Ishikawa (cell line): ENCODE measurements at regions not wholly inside any gene's neighbourhood (a gene's known extent, or its start where the extent isn't known, plus 50 kb on each side); places are given as distances from the start of the nearest gene placed in this dataset.
A peak's percentile ranks its signal among the peaks of the same experiment; 100 is the strongest.

ENCODE experiments used
- CEBPB ChIP-seq: IDR thresholded peaks from 2 replicates; pipeline ENCODE4 v1.6.1; 2012
- EGR1 ChIP-seq: IDR thresholded peaks from 2 replicates; pipeline ENCODE4 v1.6.1; 2012
- EP300 ChIP-seq: IDR thresholded peaks from 2 replicates; pipeline ENCODE4 v1.6.1; 2012; ENCODE audit warnings: borderline replicate concordance
- FOXM1 ChIP-seq: IDR thresholded peaks from 2 replicates; pipeline ENCODE4 v1.6.1; 2012; ENCODE audit warnings: low read depth, borderline replicate concordance
- NFIC ChIP-seq: IDR thresholded peaks from 2 replicates; pipeline ENCODE4 v1.6.1; 2012
- RAD21 ChIP-seq: IDR thresholded peaks from 2 replicates; pipeline ENCODE4 v1.6.1; 2012; ENCODE audit warnings: low read depth
- TAF1 ChIP-seq: IDR thresholded peaks from 2 replicates; pipeline ENCODE4 v1.6.1; 2012; ENCODE audit warnings: low read depth, mild to moderate bottlenecking
- TCF12 ChIP-seq: IDR thresholded peaks from 2 replicates; pipeline ENCODE4 v1.6.1; 2012; ENCODE audit warnings: low read depth
- TEAD4 ChIP-seq: IDR thresholded peaks from 2 replicates; pipeline ENCODE4 v1.6.1; 2012
- YY1 ChIP-seq: IDR thresholded peaks from 2 replicates; pipeline ENCODE4 v1.6.1; 2012; ENCODE audit warnings: low read depth
- ZBTB7A ChIP-seq: IDR thresholded peaks from 2 replicates; pipeline ENCODE4 v1.6.1; 2012; ENCODE audit warnings: low read depth
- TF ChIP-seq, protein P1 (sequence below): IDR thresholded peaks from 2 replicates; pipeline ENCODE4 v1.6.1; 2012
- TF ChIP-seq, protein P2 (sequence below): IDR thresholded peaks from 2 replicates; pipeline ENCODE4 v1.6.1; 2012; ENCODE audit warnings: low read depth, mild to moderate bottlenecking
- TF ChIP-seq, protein P3 (sequence below): IDR thresholded peaks from 2 replicates; pipeline ENCODE4 v1.6.1; 2012

DNA sequence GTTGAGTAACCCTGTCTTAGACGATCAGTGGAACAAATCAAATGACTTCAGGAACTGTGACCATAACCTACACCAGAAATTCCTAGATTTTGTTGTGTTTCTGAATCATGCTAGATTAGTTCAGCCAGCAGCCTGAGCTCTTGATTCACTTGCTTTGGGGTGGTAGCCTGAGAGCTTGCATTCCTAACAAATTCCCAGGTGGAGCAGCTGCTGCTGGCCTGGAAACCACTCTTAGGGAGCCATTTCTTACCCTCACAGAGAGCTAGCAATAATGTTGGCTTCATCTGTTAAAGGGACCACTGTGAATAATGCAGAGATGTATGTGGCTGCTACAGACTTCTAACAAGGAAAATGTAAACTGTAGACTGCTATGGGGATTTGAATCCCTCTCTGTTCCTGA lies 388.1 kb upstream of the PRR20A start:
- TF ChIP-seq, protein P1, sequence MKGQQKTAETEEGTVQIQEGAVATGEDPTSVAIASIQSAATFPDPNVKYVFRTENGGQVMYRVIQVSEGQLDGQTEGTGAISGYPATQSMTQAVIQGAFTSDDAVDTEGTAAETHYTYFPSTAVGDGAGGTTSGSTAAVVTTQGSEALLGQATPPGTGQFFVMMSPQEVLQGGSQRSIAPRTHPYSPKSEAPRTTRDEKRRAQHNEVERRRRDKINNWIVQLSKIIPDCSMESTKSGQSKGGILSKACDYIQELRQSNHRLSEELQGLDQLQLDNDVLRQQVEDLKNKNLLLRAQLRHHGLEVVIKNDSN: no peak
- TF ChIP-seq TEAD4: no peak
- TF ChIP-seq, protein P2, sequence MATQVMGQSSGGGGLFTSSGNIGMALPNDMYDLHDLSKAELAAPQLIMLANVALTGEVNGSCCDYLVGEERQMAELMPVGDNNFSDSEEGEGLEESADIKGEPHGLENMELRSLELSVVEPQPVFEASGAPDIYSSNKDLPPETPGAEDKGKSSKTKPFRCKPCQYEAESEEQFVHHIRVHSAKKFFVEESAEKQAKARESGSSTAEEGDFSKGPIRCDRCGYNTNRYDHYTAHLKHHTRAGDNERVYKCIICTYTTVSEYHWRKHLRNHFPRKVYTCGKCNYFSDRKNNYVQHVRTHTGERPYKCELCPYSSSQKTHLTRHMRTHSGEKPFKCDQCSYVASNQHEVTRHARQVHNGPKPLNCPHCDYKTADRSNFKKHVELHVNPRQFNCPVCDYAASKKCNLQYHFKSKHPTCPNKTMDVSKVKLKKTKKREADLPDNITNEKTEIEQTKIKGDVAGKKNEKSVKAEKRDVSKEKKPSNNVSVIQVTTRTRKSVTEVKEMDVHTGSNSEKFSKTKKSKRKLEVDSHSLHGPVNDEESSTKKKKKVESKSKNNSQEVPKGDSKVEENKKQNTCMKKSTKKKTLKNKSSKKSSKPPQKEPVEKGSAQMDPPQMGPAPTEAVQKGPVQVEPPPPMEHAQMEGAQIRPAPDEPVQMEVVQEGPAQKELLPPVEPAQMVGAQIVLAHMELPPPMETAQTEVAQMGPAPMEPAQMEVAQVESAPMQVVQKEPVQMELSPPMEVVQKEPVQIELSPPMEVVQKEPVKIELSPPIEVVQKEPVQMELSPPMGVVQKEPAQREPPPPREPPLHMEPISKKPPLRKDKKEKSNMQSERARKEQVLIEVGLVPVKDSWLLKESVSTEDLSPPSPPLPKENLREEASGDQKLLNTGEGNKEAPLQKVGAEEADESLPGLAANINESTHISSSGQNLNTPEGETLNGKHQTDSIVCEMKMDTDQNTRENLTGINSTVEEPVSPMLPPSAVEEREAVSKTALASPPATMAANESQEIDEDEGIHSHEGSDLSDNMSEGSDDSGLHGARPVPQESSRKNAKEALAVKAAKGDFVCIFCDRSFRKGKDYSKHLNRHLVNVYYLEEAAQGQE: no peak
- no peak for TF ChIP-seq TCF12
- no peak for TF ChIP-seq EGR1
- TF ChIP-seq EP300: no peak
- TF ChIP-seq RAD21: no peak

DNA sequence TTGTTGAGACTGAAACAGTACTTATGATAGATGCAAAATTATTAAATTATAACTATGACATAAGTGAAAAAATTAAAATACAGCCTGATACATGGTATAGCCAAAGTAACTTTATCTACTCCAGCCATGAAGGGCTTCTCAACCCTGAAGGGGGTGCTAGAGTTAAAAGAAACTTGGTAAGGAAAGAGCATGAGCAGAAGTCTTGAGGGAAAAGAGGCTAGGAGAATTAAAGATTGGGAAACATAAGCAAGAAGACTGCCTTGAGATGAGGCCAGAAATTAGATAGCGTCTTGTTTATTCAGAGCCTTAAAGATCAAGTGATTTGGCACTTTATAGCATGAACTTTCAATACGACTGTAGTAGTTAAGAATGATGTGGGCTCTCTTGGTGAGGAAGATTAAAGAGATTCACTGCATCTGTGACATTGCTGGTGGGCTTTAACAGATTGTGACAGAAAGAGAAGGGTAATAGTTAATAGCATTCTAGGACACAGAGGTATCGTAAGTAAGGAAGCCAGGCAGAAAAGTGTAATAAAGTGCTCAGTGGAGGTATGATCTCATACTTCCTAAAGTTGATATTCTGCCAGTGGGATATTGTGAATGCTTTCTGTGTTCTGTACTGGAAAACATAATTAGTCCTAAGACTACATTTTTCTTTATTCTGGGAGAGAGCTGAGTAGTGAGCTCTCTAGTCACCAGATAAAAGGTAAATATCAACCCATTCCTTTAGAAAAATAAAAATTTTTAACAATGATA lies 385.4 kb upstream of the PRR20A start:
- TF ChIP-seq, protein P2: no peak
- TF ChIP-seq TAF1: no peak
- peak; percentile 45 for TF ChIP-seq RAD21
- TF ChIP-seq NFIC: no peak
- no peak for TF ChIP-seq EGR1
- no peak for TF ChIP-seq CEBPB

DNA sequence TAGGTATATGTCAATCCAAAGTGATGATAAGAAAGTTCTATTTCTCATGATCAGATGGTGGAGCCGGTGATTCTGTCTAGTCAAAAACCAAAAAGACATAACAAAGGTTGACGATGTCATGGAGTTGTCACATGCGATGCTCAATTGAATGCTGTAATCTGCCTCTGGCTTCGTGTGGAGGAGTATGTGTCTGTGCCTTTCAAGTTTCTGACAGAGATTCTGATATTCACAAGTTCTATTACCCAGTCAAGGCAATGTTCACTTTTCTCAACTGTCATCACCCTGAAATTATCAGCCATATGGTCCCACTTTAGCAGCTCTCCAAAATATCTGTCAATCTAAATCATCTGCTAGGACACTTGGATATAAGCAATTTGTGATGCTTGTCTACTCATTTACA lies 367.6 kb upstream of the PRR20A start:
- no peak for TF ChIP-seq CEBPB
- no peak for TF ChIP-seq FOXM1
- no peak for TF ChIP-seq EP300
- TF ChIP-seq, protein P2: no peak
- no peak for TF ChIP-seq TEAD4
- no peak for TF ChIP-seq TCF12
- TF ChIP-seq RAD21: no peak
- no peak for TF ChIP-seq EGR1
- TF ChIP-seq ZBTB7A: no peak
- TF ChIP-seq, protein P3, sequence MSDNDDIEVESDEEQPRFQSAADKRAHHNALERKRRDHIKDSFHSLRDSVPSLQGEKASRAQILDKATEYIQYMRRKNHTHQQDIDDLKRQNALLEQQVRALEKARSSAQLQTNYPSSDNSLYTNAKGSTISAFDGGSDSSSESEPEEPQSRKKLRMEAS: no peak
- TF ChIP-seq, protein P1: no peak

DNA sequence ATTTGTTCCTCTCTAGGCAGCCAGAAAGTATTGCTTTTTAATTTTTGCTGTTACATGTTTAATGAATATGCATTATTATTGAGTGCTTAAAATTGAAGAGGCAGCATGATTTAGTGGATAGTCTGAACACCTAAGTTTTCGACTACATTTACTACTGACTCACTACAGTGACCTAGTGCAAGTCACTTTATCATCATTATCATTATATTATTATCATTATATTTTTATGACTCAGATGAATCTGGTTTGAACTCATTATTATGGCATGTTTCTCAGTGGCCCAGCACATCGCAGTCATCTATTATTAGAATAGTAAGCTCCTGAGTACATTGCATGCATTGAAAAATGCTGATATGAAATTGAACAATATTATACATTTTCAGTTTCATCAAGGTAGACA lies 351.2 kb upstream of the PRR20A start:
- no peak for TF ChIP-seq ZBTB7A
- TF ChIP-seq YY1: no peak

DNA sequence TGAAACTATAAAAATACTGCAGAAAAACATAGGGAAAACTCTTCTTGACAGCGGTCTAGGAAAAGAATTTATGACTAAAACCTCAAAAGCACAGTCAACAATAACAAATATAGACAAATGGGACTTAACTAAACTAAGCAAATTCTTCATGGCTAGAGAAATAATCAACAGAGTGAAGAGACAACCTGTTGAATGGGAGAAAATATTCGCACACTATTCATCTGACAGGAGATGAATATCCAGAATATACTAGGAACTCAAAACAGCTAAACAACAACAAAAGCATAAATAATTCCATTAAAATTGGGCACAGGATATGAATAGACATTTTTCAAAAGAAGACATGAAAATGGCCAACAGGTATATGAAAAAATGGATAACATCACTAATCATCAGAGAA lies 303.6 kb upstream of the PRR20A start:
- TF ChIP-seq FOXM1: no peak
- TF ChIP-seq TEAD4: no peak
- TF ChIP-seq YY1: no peak
- TF ChIP-seq EP300: no peak
- no peak for TF ChIP-seq NFIC
- TF ChIP-seq CEBPB: no peak
- TF ChIP-seq, protein P1: no peak
- TF ChIP-seq TCF12: no peak
- TF ChIP-seq, protein P3: no peak
- TF ChIP-seq RAD21: no peak
- no peak for TF ChIP-seq TAF1
